VCaP (cell line): ENCODE measurements at regions not wholly inside any gene's neighbourhood (a gene's known extent, or its start where the extent isn't known, plus 50 kb on each side); places are given as distances from the start of the nearest gene placed in this dataset.

Experiments
- H3K27ac ChIP-seq: fragments of 450-650 bp; 2 replicates; pipeline ENCODE4 v1.5.1; 2017
- TF ChIP-seq, protein P1 (sequence below): fragments of 450-650 bp; conservative IDR thresholded peaks from 2 replicates; pipeline ENCODE4 v1.5.1; 2017; ENCODE audit warnings: mild to moderate bottlenecking, moderate library complexity

DNA sequence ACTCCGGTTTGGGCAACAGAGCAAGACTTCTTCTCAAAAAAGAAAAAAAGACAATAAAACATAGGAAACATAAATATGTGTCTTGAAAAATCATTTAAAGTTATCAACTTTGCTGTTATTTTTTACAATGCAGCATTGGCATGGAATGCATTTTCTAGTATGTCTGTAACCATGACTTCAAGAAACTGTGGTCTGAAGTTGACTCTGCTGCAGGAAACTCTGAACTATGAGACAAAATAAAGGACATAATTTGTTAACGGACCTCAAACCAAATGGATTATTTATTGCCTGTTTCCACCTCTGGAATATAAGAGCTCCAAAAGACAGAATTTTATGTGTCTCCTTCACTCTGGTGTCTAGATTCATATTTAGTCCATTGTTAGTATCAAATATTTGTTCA lies 79.1 kb downstream of the TRIB2 start:
- TF ChIP-seq, protein P1, sequence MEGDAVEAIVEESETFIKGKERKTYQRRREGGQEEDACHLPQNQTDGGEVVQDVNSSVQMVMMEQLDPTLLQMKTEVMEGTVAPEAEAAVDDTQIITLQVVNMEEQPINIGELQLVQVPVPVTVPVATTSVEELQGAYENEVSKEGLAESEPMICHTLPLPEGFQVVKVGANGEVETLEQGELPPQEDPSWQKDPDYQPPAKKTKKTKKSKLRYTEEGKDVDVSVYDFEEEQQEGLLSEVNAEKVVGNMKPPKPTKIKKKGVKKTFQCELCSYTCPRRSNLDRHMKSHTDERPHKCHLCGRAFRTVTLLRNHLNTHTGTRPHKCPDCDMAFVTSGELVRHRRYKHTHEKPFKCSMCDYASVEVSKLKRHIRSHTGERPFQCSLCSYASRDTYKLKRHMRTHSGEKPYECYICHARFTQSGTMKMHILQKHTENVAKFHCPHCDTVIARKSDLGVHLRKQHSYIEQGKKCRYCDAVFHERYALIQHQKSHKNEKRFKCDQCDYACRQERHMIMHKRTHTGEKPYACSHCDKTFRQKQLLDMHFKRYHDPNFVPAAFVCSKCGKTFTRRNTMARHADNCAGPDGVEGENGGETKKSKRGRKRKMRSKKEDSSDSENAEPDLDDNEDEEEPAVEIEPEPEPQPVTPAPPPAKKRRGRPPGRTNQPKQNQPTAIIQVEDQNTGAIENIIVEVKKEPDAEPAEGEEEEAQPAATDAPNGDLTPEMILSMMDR, result no peak

DNA sequence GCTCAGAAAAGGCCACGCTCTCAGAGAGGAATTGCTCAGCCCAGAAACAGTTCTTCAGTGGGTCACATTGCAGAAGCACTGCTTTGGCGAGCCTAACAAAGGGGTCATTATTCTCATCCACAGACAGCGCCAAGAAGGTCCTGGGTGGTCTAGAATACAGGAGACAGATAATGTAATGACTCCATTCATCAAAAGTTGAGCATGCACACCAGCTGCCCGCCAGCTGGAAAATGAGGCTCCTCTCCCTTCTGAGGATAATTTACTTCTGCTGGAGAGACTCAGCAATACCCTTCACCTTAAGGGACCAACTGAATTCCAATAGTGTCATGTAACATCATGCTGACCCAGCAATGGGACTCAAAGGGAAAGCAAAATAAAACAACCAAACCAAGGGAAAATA lies 79.9 kb downstream of the TRIB2 start:
- no peak overlapping the region for H3K27ac ChIP-seq
- TF ChIP-seq, protein P1, result no peak

More for the DNA sequence above, 79.1 kb downstream of the TRIB2 start:
- H3K27ac ChIP-seq, result no peak overlapping the region

DNA sequence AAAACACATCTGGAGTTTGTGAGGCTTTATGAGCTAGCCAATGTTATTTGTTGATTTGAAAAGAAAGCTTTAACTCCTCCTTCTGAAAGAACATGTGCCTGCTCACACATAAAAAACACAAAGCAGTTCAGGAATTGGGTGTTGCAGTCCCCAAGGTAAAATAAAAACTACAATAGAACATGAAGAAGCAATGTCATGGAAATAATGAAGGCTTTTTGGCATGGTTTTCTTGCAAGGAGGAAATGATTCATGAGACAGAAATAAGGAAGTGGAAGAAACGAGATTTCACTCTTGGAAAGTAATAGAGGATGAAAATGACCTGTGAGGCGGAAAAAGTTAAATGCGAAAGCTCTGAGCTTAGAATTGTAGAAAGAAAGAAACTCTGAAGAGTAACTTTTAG lies 81.1 kb downstream of the TRIB2 start:
- TF ChIP-seq, protein P1, result no peak
- H3K27ac ChIP-seq, result no peak overlapping the region

DNA sequence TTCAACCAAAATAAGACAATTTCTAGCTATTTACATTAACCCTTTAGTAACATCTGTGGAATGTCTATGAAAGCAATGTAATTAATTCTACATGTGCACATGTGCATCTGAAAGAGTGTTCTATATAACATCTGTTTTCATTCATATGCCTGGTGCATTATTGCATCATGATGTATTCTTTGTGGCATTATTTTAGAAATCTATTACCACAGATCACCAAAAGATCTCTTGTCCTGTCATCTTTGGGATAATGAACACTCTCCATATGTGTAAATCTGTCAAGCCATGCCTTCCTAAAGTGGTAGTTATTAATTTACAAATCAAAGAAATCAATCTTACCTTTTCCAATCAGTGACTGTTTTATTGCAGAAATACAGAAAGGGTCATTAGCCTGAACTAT lies 86.9 kb downstream of the TRIB2 start:
- TF ChIP-seq, protein P1, result no peak

DNA sequence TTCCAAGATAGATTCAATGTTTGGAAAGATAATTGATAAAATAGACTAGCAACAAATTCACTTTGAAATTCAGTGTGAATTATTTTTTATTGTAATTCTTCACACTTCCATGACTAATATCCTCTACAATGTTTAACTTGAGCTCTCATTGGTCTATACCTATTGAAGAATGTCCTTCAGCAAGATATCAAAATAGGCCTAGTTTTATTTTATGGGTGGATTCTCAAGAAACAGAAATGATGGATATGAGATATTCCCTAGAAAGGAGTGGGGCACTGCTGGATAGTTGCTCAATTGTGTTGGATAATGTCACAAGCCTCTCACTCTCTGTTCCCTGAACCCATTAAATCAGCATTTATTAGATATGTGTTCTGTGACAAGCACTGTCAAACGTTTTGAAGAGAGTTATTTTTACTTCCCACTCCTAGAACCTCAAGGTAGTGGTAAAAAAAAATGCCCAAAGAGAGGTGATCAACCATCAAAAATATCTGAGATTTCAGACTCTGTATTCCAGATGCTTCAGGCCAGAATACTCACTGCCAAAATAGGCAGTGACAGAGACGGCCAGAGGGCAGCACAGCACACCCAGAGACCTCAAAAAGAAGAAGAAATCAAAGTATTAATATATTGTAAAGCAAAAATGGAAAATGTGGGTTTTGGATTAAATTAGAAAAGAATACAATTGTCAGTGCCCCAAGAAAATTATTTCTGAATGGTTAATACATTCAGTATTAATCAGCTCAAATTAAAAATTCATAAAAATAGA lies 87.5 kb downstream of the TRIB2 start:
- TF ChIP-seq, protein P1, result no peak
- no peak overlapping the region for H3K27ac ChIP-seq

More for the DNA sequence above, 86.9 kb downstream of the TRIB2 start:
- H3K27ac ChIP-seq, result no peak overlapping the region

DNA sequence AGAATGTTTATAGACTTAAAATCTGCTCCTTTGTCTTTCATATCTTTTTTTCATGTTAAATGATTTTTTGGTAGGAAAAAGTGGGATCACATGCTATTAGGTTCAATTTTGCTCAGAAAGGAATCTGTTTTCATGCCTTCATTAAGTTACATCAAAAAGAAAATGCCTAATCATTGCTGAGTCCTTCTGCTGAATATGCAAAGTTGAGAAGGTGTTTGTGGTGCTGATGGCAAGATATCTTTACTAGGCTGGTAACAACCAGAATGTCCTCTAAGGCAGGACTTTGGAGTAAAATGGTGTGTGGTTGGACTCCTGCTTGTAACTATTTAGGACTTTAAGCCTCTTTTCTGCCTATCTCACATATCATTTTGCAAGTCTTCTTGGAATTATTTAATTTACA lies 88.3 kb downstream of the TRIB2 start:
- H3K27ac ChIP-seq, result no peak overlapping the region
- TF ChIP-seq, protein P1, result no peak

DNA sequence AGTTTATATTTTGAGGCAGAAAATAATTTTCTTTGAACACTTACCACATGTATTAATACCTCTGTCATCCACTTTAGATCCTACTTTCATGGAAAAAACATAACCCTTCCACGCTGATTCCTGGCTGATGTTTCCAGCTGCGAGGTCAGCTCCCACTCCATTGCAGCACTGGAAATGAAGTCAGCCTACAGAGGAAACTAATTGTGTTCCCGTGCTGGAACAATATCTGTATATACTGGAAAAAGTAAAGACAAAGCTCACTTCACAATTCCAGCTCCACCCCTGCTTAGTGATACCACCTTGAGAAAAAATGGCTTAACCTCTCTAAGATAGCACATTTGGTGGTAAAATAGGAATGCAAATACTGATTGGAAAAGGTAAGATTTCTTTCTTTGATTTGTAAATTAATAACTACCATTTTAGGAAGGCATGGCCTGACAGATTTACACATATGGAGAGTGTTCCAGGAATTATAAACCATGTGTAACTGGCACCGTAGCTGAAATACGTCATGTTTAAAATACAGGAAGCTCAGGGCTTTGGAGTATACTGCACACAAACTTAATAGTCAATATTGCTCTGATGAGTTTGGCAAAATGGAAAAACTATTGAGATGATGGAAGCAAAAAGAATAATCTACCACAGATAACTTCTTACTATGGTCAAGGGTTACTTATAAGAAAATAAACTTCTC lies 90.0 kb downstream of the TRIB2 start:
- H3K27ac ChIP-seq, result no peak overlapping the region
- TF ChIP-seq, protein P1, result no peak
